ENCODE measurements at regions not wholly inside any gene's neighbourhood (a gene's known extent, or its start where the extent isn't known, plus 50 kb on each side); places are given as distances from the start of the nearest gene placed in this dataset.

GRCh38 chr5:115355095-115355494, 58.6 kb upstream of the CCDC112 start:
- no peak for ATAC-seq
- TF ChIP-seq POU6F1 (CRISPR knock-in tag; IDR thresholded peaks at IDR 0.05; ENCODE audit: borderline replicate concordance, low read depth) (no peak), CREB5 (CRISPR knock-in tag; IDR thresholded peaks at IDR 0.05; ENCODE audit: low read depth) (no peak), ZNF70 (CRISPR knock-in tag; IDR thresholded peaks at IDR 0.05) (no peak), ZC3H10 (CRISPR knock-in tag; IDR thresholded peaks at IDR 0.05) (no peak), ZFP30 (CRISPR knock-in tag; IDR thresholded peaks at IDR 0.05) (no peak), BACH2 (CRISPR knock-in tag; IDR thresholded peaks at IDR 0.05; ENCODE audit: borderline replicate concordance) (no peak), TOX (CRISPR knock-in tag; IDR thresholded peaks at IDR 0.05; ENCODE audit: borderline replicate concordance) (no peak), TSHZ2 (CRISPR knock-in tag; IDR thresholded peaks at IDR 0.05) (no peak), GLIS3 (CRISPR knock-in tag; IDR thresholded peaks at IDR 0.05) (no peak), RARB (CRISPR knock-in tag; IDR thresholded peaks at IDR 0.05) (no peak), CSDC2 (CRISPR knock-in tag; IDR thresholded peaks at IDR 0.05) (no peak), PPARA (CRISPR knock-in tag; IDR thresholded peaks at IDR 0.05; ENCODE audit: borderline replicate concordance) (no peak), ESRRG (CRISPR knock-in tag; IDR thresholded peaks at IDR 0.05) (no peak), CSRNP3 (CRISPR knock-in tag; IDR thresholded peaks at IDR 0.05) (no peak), ZNF8 (CRISPR knock-in tag; IDR thresholded peaks at IDR 0.05) (no peak), SNAI2 (CRISPR knock-in tag; IDR thresholded peaks at IDR 0.05) (no peak), ZFP3 (CRISPR knock-in tag; IDR thresholded peaks at IDR 0.05) (no peak), TCF4 (CRISPR knock-in tag; IDR thresholded peaks at IDR 0.05; ENCODE audit: borderline replicate concordance) (no peak), ARNTL (CRISPR knock-in tag; IDR thresholded peaks at IDR 0.05; ENCODE audit: borderline replicate concordance, low read depth) (no peak), OSR1 (CRISPR knock-in tag; IDR thresholded peaks at IDR 0.05) (no peak)

- TF ChIP-seq CREB5 (CRISPR knock-in tag; IDR thresholded peaks at IDR 0.05; ENCODE audit: low read depth) (no peak), ZC3H10 (CRISPR knock-in tag; IDR thresholded peaks at IDR 0.05) (no peak), ZFP3 (CRISPR knock-in tag; IDR thresholded peaks at IDR 0.05) (no peak), ZNF565 (CRISPR knock-in tag; conservative IDR thresholded peaks at IDR 0.05; ENCODE audit: low read depth) (no peak), RARB (CRISPR knock-in tag; IDR thresholded peaks at IDR 0.05) (no peak), PPARA (CRISPR knock-in tag; IDR thresholded peaks at IDR 0.05; ENCODE audit: borderline replicate concordance) (no peak), TCF4 (CRISPR knock-in tag; IDR thresholded peaks at IDR 0.05; ENCODE audit: borderline replicate concordance) (no peak), GLIS3 (CRISPR knock-in tag; IDR thresholded peaks at IDR 0.05) (no peak), ZFP30 (CRISPR knock-in tag; IDR thresholded peaks at IDR 0.05) (no peak), ESRRG (CRISPR knock-in tag; IDR thresholded peaks at IDR 0.05) (no peak), OSR1 (CRISPR knock-in tag; IDR thresholded peaks at IDR 0.05) (no peak), ARNTL (CRISPR knock-in tag; IDR thresholded peaks at IDR 0.05; ENCODE audit: borderline replicate concordance, low read depth) (no peak), CSRNP3 (CRISPR knock-in tag; IDR thresholded peaks at IDR 0.05) (no peak), BACH2 (CRISPR knock-in tag; IDR thresholded peaks at IDR 0.05; ENCODE audit: borderline replicate concordance) (no peak), POU6F1 (CRISPR knock-in tag; IDR thresholded peaks at IDR 0.05; ENCODE audit: borderline replicate concordance, low read depth) (no peak), TOX (CRISPR knock-in tag; IDR thresholded peaks at IDR 0.05; ENCODE audit: borderline replicate concordance) (no peak), ZNF8 (CRISPR knock-in tag; IDR thresholded peaks at IDR 0.05) (no peak), CSDC2 (CRISPR knock-in tag; IDR thresholded peaks at IDR 0.05) (no peak), PATZ1 (CRISPR knock-in tag; IDR thresholded peaks at IDR 0.05; ENCODE audit: borderline replicate concordance) (no peak), ISL1 (CRISPR knock-in tag; IDR thresholded peaks at IDR 0.05) (no peak)
- no peak for ATAC-seq
These were observed 57.8 kb upstream of the CCDC112 start for GRCh38 chr5:115354246-115354645.
